ENCODE measurements at regions not wholly inside any gene's neighbourhood (a gene's known extent, or its start where the extent isn't known, plus 50 kb on each side); places are given as distances from the start of the nearest gene placed in this dataset.

DNA sequence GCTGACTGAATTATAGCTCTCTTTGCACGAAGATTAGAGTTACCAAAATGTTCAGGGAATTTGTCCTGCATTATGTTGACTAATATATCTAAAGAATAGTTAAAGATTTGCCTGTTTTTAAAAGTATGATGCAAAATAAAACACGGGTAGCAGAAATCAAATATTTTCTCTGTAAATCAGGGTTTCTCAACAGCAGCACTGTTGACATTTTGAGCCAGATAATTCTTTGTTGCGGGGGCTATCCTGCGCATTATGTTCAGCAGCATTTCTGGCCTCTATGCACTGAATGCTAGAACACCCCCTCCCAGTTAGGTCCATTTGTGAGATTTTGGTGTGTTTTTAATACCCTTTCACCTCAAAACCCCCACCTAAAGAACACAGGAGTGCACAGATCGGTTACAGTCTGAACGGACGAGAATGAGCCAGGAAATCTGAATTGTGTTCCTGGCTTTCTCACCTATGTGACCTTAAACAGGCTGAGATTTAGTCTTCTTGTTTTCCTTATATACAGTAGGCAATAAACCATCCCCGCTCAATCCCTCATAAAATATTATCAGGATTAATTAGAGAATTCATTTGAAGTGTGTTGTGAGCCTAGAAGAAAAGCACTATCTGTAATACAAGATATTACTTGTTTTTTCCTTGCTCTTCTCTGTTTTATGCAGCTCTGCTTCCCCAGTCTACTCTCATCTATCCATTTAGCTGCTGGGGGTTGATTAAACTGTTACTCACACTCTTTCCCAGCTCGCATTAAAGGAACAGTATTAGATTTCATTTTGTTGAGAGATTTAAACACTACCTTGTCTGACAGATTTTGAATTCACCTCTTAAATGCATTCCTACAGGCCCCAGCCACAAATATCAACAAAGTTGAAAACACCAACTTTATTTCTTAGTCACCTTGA is 247.5 kb upstream of the GOLIM4 start (continued):
- TF ChIP-seq, protein P1, sequence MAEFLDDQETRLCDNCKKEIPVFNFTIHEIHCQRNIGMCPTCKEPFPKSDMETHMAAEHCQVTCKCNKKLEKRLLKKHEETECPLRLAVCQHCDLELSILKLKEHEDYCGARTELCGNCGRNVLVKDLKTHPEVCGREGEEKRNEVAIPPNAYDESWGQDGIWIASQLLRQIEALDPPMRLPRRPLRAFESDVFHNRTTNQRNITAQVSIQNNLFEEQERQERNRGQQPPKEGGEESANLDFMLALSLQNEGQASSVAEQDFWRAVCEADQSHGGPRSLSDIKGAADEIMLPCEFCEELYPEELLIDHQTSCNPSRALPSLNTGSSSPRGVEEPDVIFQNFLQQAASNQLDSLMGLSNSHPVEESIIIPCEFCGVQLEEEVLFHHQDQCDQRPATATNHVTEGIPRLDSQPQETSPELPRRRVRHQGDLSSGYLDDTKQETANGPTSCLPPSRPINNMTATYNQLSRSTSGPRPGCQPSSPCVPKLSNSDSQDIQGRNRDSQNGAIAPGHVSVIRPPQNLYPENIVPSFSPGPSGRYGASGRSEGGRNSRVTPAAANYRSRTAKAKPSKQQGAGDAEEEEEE (CRISPR knock-in tag; IDR thresholded peaks at IDR 0.05; ENCODE audit: borderline replicate concordance) = no peak
- TF ChIP-seq ZNF207 (IDR thresholded peaks at IDR 0.05; ENCODE audit: borderline replicate concordance) (no peak), ZNF737 (CRISPR knock-in tag; IDR thresholded peaks at IDR 0.05; ENCODE audit: borderline replicate concordance) (no peak), ZNF230 (CRISPR knock-in tag; IDR thresholded peaks at IDR 0.05) (no peak), ZNF550 (CRISPR knock-in tag; IDR thresholded peaks at IDR 0.05; ENCODE audit: borderline replicate concordance) (no peak), JUN (CRISPR knock-in tag; IDR thresholded peaks at IDR 0.05) (no peak), TRIM24 (CRISPR knock-in tag; IDR thresholded peaks at IDR 0.05) (no peak)

DNA sequence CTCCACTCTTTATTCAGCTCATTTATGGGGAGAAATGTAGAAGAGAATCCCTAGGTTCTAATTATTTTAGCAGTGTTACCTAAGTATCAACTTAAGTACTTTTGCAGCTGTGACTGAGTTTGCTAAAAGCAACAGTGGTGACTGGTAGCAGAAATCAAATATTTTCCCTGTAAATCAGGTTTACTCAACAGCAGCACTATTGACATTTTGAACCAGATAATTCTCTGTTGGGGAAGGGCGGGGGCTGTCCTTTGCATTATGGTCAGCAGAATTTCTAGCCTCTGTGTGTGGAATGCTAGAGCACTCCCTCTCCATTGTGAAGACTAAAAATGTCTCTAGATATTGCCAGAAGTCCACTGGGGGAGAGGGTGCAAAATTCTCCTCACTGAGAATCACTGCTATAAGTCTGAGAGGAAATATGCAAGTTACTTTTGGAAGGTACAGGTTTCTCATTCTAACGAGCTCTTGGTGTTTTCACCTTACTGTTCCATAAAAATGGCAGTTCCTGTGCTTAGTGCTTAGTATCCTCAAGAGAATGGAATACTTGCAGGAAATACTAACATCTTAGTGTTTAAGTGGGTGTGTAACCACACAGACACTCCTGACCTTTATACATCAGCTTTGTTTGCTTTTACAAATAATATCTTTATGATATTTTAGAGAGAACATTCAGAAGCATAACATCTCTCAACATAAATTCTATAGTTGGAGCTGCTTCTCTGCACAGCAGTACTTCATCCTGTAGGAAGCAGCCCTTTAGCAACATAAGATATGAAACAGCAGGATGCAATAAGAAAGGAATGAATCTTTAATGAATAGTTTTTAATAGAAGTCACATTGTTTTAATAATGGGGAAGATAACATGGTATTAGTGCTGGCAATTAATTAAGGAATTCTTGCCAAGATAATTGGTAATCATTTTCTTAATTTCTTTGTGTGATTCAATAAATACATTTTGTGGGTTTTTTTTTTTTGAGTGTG is 246.5 kb upstream of the GOLIM4 start:
- Histone ChIP-seq H3K9me3 (ENCODE audit: low read length) (no peaks in the 10 kb centered on the region), H3K79me2 (ENCODE audit: insufficient read depth, low read length) (no peaks in the 10 kb centered on the region), H3K9ac (ENCODE audit: insufficient read depth, low read depth, low read length) (no peak overlapping the region), H3K36me3 (replicated peaks in 1 of 2; ENCODE audit: control insufficient read depth in 1 of 2, insufficient read depth in 2 of 2, low read length in 2 of 2) (no peaks in the 10 kb centered on the region), H2AFZ (ENCODE audit: low read length) (no peak overlapping the region), H3K4me1 (ENCODE audit: insufficient read depth, low read length) (no peaks in the 10 kb centered on the region), H4K20me1 (ENCODE audit: insufficient read depth, low read length) (no peaks in the 10 kb centered on the region), H3K4me3 (replicated peaks in 1 of 3; ENCODE audit: insufficient read depth in 1 of 3, low read depth in 2 of 3, low read length in 3 of 3) (no peak overlapping the region), H3K27me3 (ENCODE audit: control insufficient read depth in 1 of 2, insufficient read depth in 2 of 2, low read length in 2 of 2) (no peaks in the 10 kb centered on the region), H3K27ac (ENCODE audit: extremely low read length, insufficient read depth, low read length) (no peak overlapping the region), H3K4me2 (ENCODE audit: low read depth, low read length) (no peak overlapping the region)
- ChIA-PET POLR2A (no interaction called here), CTCF (ENCODE audit: low intra/inter-chr PET ratio, low total read pairs) (no interaction called here)
- in situ Hi-C loops (cut with HindIII; ENCODE audit: extremely low pct_ligation_motif_present, low pct_unique_long_range_greater_than_20kb) (no loop called here), intact Hi-C loops (cut with micrococcal nuclease; ENCODE audit: unreplicated experiment) (no loop called here)
- ATAC-seq (no peak), FAIRE-seq (no peak), DNase-seq (ENCODE audit: low spot score) (no peak)
- 4% methylated on average over 2 of the region's 2 CpGs for WGBS (ENCODE audit: low lambda C conversion rate)
- no TSS peak for BruUV-seq (replicated peaks)
- TF ChIP-seq CENPX (CRISPR knock-in tag; IDR thresholded peaks at IDR 0.05) (no peak), KDM1A (CRISPR knock-in tag; IDR thresholded peaks at IDR 0.05) (no peak), ZNF83 (CRISPR knock-in tag; IDR thresholded peaks at IDR 0.05; ENCODE audit: borderline replicate concordance) (no peak), ZKSCAN5 (CRISPR knock-in tag; IDR thresholded peaks at IDR 0.05) (no peak)
- TF ChIP-seq, protein P2, sequence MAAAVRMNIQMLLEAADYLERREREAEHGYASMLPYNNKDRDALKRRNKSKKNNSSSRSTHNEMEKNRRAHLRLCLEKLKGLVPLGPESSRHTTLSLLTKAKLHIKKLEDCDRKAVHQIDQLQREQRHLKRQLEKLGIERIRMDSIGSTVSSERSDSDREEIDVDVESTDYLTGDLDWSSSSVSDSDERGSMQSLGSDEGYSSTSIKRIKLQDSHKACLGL (CRISPR knock-in tag; IDR thresholded peaks at IDR 0.05) = no peak
- TF ChIP-seq, protein P3, sequence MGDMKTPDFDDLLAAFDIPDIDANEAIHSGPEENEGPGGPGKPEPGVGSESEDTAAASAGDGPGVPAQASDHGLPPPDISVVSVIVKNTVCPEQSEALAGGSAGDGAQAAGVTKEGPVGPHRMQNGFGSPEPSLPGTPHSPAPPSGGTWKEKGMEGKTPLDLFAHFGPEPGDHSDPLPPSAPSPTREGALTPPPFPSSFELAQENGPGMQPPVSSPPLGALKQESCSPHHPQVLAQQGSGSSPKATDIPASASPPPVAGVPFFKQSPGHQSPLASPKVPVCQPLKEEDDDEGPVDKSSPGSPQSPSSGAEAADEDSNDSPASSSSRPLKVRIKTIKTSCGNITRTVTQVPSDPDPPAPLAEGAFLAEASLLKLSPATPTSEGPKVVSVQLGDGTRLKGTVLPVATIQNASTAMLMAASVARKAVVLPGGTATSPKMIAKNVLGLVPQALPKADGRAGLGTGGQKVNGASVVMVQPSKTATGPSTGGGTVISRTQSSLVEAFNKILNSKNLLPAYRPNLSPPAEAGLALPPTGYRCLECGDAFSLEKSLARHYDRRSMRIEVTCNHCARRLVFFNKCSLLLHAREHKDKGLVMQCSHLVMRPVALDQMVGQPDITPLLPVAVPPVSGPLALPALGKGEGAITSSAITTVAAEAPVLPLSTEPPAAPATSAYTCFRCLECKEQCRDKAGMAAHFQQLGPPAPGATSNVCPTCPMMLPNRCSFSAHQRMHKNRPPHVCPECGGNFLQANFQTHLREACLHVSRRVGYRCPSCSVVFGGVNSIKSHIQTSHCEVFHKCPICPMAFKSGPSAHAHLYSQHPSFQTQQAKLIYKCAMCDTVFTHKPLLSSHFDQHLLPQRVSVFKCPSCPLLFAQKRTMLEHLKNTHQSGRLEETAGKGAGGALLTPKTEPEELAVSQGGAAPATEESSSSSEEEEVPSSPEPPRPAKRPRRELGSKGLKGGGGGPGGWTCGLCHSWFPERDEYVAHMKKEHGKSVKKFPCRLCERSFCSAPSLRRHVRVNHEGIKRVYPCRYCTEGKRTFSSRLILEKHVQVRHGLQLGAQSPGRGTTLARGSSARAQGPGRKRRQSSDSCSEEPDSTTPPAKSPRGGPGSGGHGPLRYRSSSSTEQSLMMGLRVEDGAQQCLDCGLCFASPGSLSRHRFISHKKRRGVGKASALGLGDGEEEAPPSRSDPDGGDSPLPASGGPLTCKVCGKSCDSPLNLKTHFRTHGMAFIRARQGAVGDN (CRISPR knock-in tag; IDR thresholded peaks at IDR 0.05) = no peak
